ENCODE measurements at regions not wholly inside any gene's neighbourhood (a gene's known extent, or its start where the extent isn't known, plus 50 kb on each side); places are given as distances from the start of the nearest gene placed in this dataset.

DNA sequence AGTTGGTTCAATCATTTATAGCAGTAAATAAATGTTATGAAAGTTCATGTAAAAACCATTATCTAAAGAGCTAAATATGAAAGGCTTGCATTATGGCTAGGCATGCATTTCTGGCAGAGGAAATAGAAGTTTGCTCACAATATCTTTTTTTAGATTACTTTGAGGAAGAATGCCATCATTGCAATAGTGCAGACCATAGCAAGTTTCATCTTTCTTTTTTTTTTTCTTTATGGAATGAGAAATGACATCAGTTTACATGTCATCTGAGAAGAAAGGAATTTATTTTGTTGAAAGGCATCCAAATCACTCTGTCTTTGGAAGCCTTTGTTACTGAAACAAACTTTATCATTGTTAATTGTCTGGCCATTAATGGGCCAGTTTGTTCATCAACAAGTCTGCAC, 74.5 kb upstream of the NCKAP5 start (continued):
- TF ChIP-seq, protein P1, sequence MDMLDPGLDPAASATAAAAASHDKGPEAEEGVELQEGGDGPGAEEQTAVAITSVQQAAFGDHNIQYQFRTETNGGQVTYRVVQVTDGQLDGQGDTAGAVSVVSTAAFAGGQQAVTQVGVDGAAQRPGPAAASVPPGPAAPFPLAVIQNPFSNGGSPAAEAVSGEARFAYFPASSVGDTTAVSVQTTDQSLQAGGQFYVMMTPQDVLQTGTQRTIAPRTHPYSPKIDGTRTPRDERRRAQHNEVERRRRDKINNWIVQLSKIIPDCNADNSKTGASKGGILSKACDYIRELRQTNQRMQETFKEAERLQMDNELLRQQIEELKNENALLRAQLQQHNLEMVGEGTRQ (IDR thresholded peaks at IDR 0.05; ENCODE audit: borderline replicate concordance, low read depth, low read length) = no peak
- no peak for TF ChIP-seq TEAD4 (IDR thresholded peaks at IDR 0.05; ENCODE audit: borderline replicate concordance, insufficient read depth)

DNA sequence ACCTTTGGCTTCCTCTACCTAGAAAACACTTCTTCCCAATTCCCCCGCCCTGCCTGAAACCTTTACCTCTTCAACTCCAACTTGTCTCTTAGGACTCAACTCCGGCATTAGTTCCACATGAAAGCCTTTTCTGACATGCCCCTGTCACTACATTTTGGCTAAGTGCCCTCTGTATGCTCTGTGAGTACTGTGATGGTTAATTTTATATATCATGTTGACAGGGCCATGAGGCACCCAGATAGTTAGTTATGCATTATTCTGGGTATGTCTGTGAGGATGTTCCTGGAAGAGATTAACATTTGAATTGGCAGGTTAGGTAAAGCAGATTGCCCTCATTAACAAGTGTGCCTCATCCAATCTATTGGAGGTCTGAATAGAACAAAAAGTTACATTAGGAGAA, 75.6 kb upstream of the NCKAP5 start:
- no peak overlapping the region for H3K27ac ChIP-seq (ENCODE audit: low read depth in 2 of 2, low read length in 1 of 2)
- H3K4me3 ChIP-seq (ENCODE audit: low read depth in 2 of 2, low read length in 1 of 2) = no peak overlapping the region
- no peaks in the 10 kb centered on the region for H3K9me3 ChIP-seq
- no peak for DNase-seq
- no peaks in the 10 kb centered on the region for H3K79me2 ChIP-seq (ENCODE audit: insufficient read depth)
- WGBS (ENCODE audit: low lambda C conversion rate) = 49% methylated on average over 2 of the region's 2 CpGs
- ChIA-PET CTCF (no interaction called here), POLR2A (no interaction called here)
- H3K27me3 ChIP-seq (ENCODE audit: insufficient read depth) = no peaks in the 10 kb centered on the region
- H2AFZ ChIP-seq (ENCODE audit: low read depth) = no peak overlapping the region
- TF ChIP-seq ELF1 (IDR thresholded peaks at IDR 0.05) (no peak), NRF1 (IDR thresholded peaks at IDR 0.05; ENCODE audit: low read depth, low read length) (no peak)
- TF ChIP-seq, protein P2, sequence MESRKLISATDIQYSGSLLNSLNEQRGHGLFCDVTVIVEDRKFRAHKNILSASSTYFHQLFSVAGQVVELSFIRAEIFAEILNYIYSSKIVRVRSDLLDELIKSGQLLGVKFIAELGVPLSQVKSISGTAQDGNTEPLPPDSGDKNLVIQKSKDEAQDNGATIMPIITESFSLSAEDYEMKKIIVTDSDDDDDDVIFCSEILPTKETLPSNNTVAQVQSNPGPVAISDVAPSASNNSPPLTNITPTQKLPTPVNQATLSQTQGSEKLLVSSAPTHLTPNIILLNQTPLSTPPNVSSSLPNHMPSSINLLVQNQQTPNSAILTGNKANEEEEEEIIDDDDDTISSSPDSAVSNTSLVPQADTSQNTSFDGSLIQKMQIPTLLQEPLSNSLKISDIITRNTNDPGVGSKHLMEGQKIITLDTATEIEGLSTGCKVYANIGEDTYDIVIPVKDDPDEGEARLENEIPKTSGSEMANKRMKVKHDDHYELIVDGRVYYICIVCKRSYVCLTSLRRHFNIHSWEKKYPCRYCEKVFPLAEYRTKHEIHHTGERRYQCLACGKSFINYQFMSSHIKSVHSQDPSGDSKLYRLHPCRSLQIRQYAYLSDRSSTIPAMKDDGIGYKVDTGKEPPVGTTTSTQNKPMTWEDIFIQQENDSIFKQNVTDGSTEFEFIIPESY (IDR thresholded peaks at IDR 0.05; ENCODE audit: borderline replicate concordance, low read depth) = no peak
- no peak overlapping the region for H3K9ac ChIP-seq
- H3K4me2 ChIP-seq = no peak overlapping the region
- no peaks in the 10 kb centered on the region for H3K36me3 ChIP-seq (replicated peaks in 1 of 2; ENCODE audit: control insufficient read depth in 1 of 2, insufficient read depth in 2 of 2, low read length in 1 of 2)
- H3F3A ChIP-seq (replicated peaks; ENCODE audit: insufficient read depth) = no peaks in the 10 kb centered on the region
- no peaks in the 10 kb centered on the region for H4K20me1 ChIP-seq (ENCODE audit: insufficient read depth)
- no peaks in the 10 kb centered on the region for H3K9me2 ChIP-seq
- peaks cover 0 to 12% of the 10 kb centered on the region in 2 experiments; a peak in 1 of 4 replicates for H3K4me1 ChIP-seq (ENCODE audit: control insufficient read depth in 1 of 2, insufficient read depth in 2 of 2, low read depth in 1 of 2, low read length in 1 of 2)

DNA sequence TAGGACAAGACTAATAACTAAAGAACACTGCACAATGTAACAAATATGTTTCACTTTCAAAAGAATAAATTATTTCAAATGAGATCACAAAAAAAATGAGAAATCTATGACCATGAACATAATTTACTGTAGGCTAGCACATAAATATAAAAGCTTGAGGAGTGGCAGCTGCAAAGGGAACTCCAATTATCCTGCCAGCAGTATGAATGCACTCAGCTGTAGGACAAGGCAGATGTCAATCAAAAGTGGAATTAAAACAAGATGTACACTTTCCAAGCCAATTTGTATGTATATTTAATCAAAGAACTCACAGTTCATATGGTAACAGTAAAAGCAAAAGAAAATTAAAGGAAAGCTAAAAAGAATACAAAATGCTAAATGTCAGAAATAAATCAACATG, 76.6 kb upstream of the NCKAP5 start:
- Histone ChIP-seq H3K9me3 (no peaks in the 10 kb centered on the region), H3K4me2 (no peak overlapping the region), H3K9ac (no peak overlapping the region), H3K79me2 (ENCODE audit: insufficient read depth) (no peaks in the 10 kb centered on the region), H3K4me3 (ENCODE audit: low read depth in 2 of 2, low read length in 1 of 2) (no peak overlapping the region), H3K9me2 (no peaks in the 10 kb centered on the region), H3K27ac (ENCODE audit: low read depth in 2 of 2, low read length in 1 of 2) (no peak overlapping the region), H3K27me3 (ENCODE audit: insufficient read depth) (no peaks in the 10 kb centered on the region), H2AFZ (ENCODE audit: low read depth) (no peak overlapping the region), H3F3A (replicated peaks; ENCODE audit: insufficient read depth) (no peaks in the 10 kb centered on the region), H3K4me1 (ENCODE audit: control insufficient read depth in 1 of 2, insufficient read depth in 2 of 2, low read depth in 1 of 2, low read length in 1 of 2) (peaks cover 0 to 12% of the 10 kb centered on the region in 2 experiments; a peak in 1 of 4 replicates), H4K20me1 (ENCODE audit: insufficient read depth) (no peaks in the 10 kb centered on the region), H3K36me3 (replicated peaks in 1 of 2; ENCODE audit: control insufficient read depth in 1 of 2, insufficient read depth in 2 of 2, low read length in 1 of 2) (no peaks in the 10 kb centered on the region)
- ChIA-PET CTCF (interaction anchor here (0.7 kb wide), 1 partner anchor 28 kb away, joined by 3 read pairs; no protein-coding TSS in a partner anchor), POLR2A (no interaction called here)
- TF ChIP-seq NFIC (IDR thresholded peaks at IDR 0.05; ENCODE audit: borderline replicate concordance) (no peak), RFX5 (IDR thresholded peaks at IDR 0.05; ENCODE audit: low read length) (no peak), RCOR1 (IDR thresholded peaks at IDR 0.05; ENCODE audit: low read length) (no peak), TCF12 (IDR thresholded peaks at IDR 0.05) (no peak), YY1 (IDR thresholded peaks at IDR 0.05; ENCODE audit: low read depth) (no peak)
- TF ChIP-seq, protein P3, sequence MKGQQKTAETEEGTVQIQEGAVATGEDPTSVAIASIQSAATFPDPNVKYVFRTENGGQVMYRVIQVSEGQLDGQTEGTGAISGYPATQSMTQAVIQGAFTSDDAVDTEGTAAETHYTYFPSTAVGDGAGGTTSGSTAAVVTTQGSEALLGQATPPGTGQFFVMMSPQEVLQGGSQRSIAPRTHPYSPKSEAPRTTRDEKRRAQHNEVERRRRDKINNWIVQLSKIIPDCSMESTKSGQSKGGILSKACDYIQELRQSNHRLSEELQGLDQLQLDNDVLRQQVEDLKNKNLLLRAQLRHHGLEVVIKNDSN (IDR thresholded peaks at IDR 0.05; ENCODE audit: borderline replicate concordance, low read depth) = no peak
- TF ChIP-seq, protein P4, sequence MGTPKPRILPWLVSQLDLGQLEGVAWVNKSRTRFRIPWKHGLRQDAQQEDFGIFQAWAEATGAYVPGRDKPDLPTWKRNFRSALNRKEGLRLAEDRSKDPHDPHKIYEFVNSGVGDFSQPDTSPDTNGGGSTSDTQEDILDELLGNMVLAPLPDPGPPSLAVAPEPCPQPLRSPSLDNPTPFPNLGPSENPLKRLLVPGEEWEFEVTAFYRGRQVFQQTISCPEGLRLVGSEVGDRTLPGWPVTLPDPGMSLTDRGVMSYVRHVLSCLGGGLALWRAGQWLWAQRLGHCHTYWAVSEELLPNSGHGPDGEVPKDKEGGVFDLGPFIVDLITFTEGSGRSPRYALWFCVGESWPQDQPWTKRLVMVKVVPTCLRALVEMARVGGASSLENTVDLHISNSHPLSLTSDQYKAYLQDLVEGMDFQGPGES (IDR thresholded peaks at IDR 0.05; ENCODE audit: low read depth, low read length) = no peak
- TF ChIP-seq, protein P1 (IDR thresholded peaks at IDR 0.05; ENCODE audit: borderline replicate concordance, low read depth, low read length) = no peak
- TF ChIP-seq, protein P5, sequence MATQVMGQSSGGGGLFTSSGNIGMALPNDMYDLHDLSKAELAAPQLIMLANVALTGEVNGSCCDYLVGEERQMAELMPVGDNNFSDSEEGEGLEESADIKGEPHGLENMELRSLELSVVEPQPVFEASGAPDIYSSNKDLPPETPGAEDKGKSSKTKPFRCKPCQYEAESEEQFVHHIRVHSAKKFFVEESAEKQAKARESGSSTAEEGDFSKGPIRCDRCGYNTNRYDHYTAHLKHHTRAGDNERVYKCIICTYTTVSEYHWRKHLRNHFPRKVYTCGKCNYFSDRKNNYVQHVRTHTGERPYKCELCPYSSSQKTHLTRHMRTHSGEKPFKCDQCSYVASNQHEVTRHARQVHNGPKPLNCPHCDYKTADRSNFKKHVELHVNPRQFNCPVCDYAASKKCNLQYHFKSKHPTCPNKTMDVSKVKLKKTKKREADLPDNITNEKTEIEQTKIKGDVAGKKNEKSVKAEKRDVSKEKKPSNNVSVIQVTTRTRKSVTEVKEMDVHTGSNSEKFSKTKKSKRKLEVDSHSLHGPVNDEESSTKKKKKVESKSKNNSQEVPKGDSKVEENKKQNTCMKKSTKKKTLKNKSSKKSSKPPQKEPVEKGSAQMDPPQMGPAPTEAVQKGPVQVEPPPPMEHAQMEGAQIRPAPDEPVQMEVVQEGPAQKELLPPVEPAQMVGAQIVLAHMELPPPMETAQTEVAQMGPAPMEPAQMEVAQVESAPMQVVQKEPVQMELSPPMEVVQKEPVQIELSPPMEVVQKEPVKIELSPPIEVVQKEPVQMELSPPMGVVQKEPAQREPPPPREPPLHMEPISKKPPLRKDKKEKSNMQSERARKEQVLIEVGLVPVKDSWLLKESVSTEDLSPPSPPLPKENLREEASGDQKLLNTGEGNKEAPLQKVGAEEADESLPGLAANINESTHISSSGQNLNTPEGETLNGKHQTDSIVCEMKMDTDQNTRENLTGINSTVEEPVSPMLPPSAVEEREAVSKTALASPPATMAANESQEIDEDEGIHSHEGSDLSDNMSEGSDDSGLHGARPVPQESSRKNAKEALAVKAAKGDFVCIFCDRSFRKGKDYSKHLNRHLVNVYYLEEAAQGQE (IDR thresholded peaks at IDR 0.05; ENCODE audit: low read depth, low read length) = no peak
- no peak for DNase-seq
